GM03348 (cell line): ENCODE measurements at regions not wholly inside any gene's neighbourhood (a gene's known extent, or its start where the extent isn't known, plus 50 kb on each side); places are given as distances from the start of the nearest gene placed in this dataset.
"Not testable (repeated sequence)": the region's sequence is repeated elsewhere in the genome, so short reads cannot be mapped to it uniquely, and the experiment has no call there.

ENCODE experiments used
- DNase-seq: peaks from one replicate; pipeline ENCODE4 v3.0.0; 2012; ENCODE audit warnings: low spot score

- DNase-seq = no peak
These were observed 75.2 kb upstream of the TOP3B start for GRCh38 chr22:22057617-22058378.

DNA sequence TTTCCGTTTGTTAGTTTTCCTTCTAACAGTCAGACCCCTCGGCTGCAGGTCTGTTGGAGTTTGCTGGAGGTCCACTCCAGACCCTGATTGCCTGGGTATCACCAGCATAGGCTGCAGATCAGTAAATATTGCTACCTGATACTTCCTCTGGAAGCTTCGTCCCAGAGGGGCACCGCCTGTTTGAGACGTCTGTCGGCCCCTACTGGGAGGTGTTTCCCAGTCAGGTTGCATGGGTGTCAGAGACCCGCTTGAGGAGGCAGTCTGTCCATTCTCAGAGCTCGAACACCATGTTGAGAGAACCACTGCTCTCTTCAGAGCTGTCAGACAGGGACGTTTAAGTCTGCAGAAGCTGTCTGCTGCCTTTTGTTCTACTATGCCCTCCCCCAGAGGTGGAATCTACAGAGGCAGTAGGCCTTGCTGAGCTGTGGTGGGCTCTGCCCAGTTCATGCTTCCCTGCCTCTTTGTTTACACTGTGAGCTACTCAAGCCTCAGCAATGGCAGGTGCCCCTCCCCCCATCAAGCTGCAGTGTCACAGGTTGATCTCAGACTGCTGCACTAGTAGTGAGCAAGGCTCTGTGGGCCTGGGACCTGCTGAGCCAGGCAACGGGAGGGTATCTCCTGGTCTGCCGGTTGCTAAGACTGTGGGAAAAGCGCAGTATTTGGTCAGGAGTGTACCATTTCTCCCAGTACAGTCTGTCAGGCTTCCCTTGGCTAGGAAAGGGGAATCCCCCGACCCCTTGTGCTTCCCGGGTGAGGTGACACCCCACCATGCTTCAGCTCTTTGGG lies 74.4 kb upstream of the TOP3B start:
- DNase-seq = not testable (repeated sequence)

DNA sequence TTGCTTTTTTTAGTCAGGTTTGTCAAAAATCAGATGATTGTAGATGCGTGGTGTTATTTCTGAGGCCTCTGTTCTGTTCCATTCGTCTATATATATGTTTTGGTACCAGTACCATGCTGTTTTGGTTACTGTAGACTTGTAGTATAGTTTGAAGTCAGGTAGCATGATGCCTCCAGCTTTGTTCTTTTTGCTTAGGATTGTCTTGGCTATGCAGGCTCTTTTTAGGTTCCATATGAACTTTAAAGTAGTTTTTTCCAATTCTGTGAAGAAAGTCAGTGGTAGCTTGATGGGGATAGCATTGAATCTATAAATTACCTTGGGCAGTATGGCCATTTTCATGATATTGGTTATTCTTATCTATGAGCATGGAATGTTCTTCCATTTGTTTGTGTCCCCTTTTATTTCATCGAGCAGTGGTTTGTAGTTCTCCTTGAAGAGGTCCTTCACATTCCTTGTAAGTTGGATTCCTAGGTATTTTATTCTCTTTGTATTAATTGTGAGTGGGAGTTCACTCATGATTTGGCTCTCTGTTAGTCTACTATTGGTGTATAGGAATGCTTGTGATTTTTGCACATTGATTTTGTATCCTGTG lies 70.1 kb upstream of the TOP3B start:
- DNase-seq = not testable (repeated sequence)

- DNase-seq = not testable (repeated sequence)
These were observed 68.4 kb upstream of the TOP3B start for GRCh38 chr22:22051032-22051431.

- no peak for DNase-seq
These were observed 67.7 kb upstream of the TOP3B start for GRCh38 chr22:22050141-22050775.

DNA sequence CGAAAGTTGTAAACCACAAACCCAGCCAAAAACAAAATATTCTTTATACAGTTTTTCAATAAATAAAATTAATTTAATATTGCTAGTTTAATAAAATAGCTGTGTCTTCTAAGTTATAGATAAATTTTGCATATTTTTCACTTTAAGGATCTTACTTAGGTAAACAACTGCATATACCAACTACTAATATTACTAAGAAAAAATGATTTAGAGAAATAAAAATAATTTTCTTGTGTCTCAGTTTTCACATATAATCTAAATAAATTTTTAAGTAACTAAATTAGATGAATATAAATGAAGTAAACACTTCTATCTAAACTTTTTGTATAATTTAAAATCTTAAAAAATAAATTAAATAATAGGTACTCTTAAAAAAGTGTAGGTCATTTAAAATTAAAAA lies 67.1 kb upstream of the TOP3B start:
- DNase-seq = no peak

- no peak for DNase-seq
These were observed 66.5 kb upstream of the TOP3B start for GRCh38 chr22:22048981-22049531.

DNA sequence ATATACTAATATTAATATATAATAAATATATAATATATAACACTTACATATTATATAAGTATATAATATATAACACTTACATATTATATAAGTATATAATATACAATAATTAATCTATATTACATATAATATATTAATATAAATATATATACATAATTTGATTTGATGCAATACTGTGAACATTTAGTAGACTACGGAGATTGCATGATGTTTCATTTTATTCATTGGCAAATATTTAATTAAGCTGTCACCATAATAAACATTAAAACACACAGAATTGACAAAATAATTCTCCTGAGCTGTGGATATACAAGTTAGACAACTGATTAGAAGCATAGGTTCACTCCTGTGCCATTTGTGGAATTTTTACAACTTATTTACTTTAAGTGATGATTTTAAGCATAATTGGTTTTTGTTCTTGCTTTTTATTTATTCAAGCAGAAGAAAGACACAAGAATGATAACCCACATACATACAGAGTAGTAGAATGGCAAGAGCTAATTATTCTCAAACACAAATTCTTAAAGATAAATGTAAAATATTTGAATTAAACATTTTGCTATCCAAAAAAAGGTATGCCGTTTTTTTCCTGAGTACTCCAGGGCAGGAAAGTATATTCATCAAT lies 65.8 kb upstream of the TOP3B start:
- no peak for DNase-seq

GRCh38 chr22:22047776-22048175 lies 65.2 kb upstream of the TOP3B start:
- DNase-seq = no peak

GRCh38 chr22:22047266-22047665 lies 64.7 kb upstream of the TOP3B start:
- no peak for DNase-seq

- no peak for DNase-seq
These were observed 63.8 kb upstream of the TOP3B start for GRCh38 chr22:22046370-22046769.

- DNase-seq = no peak
These were observed 63.2 kb upstream of the TOP3B start for GRCh38 chr22:22045571-22046335.

DNA sequence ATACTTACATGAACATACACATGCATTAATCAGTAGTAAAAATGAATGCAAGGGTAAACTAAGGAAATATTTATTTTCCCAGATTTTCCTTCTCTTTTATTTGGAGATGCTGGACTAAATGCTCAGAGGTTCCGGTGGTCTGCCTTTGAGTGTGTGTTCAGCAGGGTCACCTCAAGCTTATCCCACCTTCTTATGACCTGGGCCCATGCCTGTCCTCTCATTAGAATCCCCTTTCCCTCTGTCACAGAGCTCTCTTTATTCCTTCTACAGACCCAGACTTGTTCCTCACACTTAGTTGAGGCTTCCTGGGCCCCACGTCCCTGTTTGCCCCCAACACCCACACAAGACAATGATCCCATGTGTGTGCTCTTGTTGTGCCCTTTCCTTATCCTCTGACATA lies 61.6 kb upstream of the TOP3B start:
- no peak for DNase-seq

DNA sequence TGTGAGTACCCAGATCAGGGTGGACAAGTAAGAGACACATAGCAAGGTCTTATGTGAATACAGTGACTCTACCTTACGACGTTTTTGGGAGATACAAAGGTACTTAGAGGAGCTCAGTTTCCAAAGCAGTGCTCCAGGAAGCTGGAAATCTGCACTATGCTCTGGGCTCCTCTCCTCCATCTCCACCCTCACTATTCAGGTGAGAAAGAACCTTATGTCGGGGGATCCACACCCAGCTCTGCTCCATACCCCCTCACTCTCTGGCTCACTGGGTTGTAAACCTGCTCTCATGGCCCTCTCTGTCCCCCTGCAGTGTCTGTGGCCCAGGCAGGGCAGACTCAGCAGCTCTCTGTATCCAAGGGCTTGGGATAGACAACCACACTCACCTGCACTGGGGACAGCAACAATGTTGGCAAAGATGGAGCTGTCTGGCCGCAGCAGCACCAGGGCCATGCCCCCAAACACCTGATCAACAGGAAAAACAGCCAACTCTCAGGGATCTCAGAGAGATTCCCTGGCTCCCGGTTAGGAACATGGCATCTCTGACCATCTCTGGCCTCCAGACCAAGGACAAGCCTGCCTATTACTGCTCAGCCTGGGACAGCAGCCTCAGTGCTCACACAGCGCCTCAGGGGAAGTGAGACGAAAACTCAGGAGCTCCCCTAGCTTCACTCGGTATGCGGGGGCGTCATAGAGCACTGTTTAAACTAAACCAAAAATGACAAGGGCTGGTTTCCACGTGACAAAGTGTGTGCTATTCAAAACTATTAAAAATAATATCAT lies 60.9 kb upstream of the TOP3B start:
- no peak for DNase-seq

GRCh38 chr22:22042599-22043295 lies 60.2 kb upstream of the TOP3B start:
- DNase-seq = no peak

- no peak for DNase-seq
These were observed 59.4 kb upstream of the TOP3B start for GRCh38 chr22:22042009-22042408.

- DNase-seq = no peak
These were observed 58.3 kb upstream of the TOP3B start for GRCh38 chr22:22040908-22041307.

DNA sequence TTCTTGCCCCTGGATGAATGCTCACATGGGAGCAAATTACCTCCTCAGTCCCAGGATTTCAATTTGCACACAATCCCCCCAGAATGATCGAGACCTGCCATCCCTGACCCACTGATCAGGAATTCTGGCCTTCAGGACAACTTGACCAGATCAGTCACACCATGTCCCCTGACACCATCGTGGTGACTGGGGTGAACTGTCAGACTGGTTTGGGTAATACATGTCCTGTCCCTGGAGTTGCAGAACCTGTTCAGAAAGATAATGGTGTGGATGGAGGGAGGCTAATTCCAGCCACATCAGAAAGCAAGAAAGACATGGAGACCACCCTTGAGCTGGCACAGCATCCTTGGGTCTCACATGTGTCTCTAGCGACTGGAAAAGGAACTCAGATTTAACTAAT lies 57.9 kb upstream of the TOP3B start:
- DNase-seq = no peak

DNA sequence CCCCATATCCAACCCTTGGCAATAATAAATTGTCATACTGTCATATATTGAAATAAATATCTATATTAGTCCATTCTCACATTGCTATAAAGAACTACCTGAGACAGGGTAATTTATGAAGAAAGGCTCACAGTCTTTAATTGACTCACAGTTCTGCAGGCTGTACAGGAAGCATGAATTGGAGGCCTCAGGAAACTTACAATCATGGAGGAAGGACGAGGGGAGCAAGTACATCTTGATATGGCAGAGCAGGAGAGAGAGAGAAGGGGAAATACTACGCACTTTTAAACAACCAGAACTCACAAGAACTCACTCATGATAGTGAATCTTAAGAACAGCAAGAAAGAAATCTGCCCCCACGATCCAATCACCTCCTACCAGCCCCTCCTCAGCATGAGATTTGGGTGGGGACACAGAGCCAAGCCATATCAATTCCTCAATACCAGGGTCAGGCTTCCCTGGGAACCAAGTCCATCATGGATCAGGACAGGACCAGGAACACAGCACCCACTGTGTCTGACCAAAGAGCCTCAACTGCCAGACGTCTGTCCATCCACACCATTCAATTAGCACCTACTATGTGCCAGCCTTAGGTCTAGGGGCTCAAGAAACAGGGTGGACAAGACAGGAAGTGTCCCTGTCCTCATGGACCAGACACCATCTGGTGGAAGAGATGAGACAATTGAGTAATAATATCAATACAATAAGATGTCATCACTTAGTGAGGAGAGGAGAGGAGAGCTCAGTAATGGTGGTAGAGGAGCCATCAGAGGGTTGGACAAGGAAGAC lies 56.9 kb upstream of the TOP3B start:
- DNase-seq = no peak
